NCI-H446 (cell line): ENCODE measurements at regions not wholly inside any gene's neighbourhood (a gene's known extent, or its start where the extent isn't known, plus 50 kb on each side); places are given as distances from the start of the nearest gene placed in this dataset.
"Not testable (repeated sequence)": the region's sequence is repeated elsewhere in the genome, so short reads cannot be mapped to it uniquely, and the experiment has no call there.

Source experiments
- DNase-seq, 2 experiments: peaks; one replicate each; lab custom pipeline; 2025; lab: John Stamatoyannopoulos, UW

- no peak for DNase-seq
These were observed 111.1 kb upstream of the VGLL3 start for GRCh38 chr3:87101861-87102625.

GRCh38 chr3:87097733-87098132 is 106.8 kb upstream of the VGLL3 start:
- DNase-seq: not testable (repeated sequence)

- no peak for DNase-seq
These were observed 99.7 kb upstream of the VGLL3 start for GRCh38 chr3:87090631-87091030.

GRCh38 chr3:87088993-87089841 is 98.3 kb upstream of the VGLL3 start:
- DNase-seq: no peak

GRCh38 chr3:87088430-87088992 is 97.6 kb upstream of the VGLL3 start:
- no peak for DNase-seq

- DNase-seq: no peak
These were observed 93.9 kb upstream of the VGLL3 start for GRCh38 chr3:87084868-87085267.

GRCh38 chr3:87082796-87083440 is 92.0 kb upstream of the VGLL3 start:
- DNase-seq: peak; percentile 3 to 21

- no peak for DNase-seq
These were observed 86.4 kb upstream of the VGLL3 start for GRCh38 chr3:87077355-87077754.

GRCh38 chr3:87076946-87077345 is 86.0 kb upstream of the VGLL3 start:
- no peak for DNase-seq

- no peak for DNase-seq
These were observed 82.7 kb upstream of the VGLL3 start for GRCh38 chr3:87073496-87074145.

GRCh38 chr3:87072446-87072845 is 81.5 kb upstream of the VGLL3 start:
- peak in 1 of 2 experiments; percentile 2 for DNase-seq

- DNase-seq: no peak
These were observed 79.0 kb upstream of the VGLL3 start for GRCh38 chr3:87069971-87070370.

- DNase-seq: no peak
These were observed 78.1 kb upstream of the VGLL3 start for GRCh38 chr3:87069021-87069420.

GRCh38 chr3:87062685-87063084 is 71.7 kb upstream of the VGLL3 start:
- DNase-seq: no peak

GRCh38 chr3:87057474-87057873 is 66.5 kb upstream of the VGLL3 start:
- DNase-seq: no peak

GRCh38 chr3:87053553-87053952 is 62.6 kb upstream of the VGLL3 start:
- DNase-seq: no peak

GRCh38 chr3:87052499-87053260 is 61.7 kb upstream of the VGLL3 start:
- no peak for DNase-seq

- no peak for DNase-seq
These were observed 56.9 kb upstream of the VGLL3 start for GRCh38 chr3:87047852-87048251.

GRCh38 chr3:87046241-87046640 is 55.3 kb upstream of the VGLL3 start:
- DNase-seq: no peak

GRCh38 chr3:87045473-87045872 is 54.5 kb upstream of the VGLL3 start:
- DNase-seq: no peak

GRCh38 chr3:87044846-87045245 is 53.9 kb upstream of the VGLL3 start:
- DNase-seq: no peak
